Mesenchymal stem cell (in vitro differentiated cells and primary cell): ENCODE measurements at regions not wholly inside any gene's neighbourhood (a gene's known extent, or its start where the extent isn't known, plus 50 kb on each side); places are given as distances from the start of the nearest gene placed in this dataset.

Experiments used
- DNase-seq: peaks from one replicate; pipeline ENCODE4 v3.0.0-alpha.2; 2013
- H2AFZ ChIP-seq: one replicate; pipeline ENCODE4 v1.6.1; 2013; ENCODE audit warnings: low read depth, mild to moderate bottlenecking, control low read depth, inconsistent platforms, low read length, moderate library complexity
- H2AK5ac ChIP-seq: 2 replicates; pipeline ENCODE4 v1.6.1; 2013; ENCODE audit warnings: low read length, moderate library complexity, mild to moderate bottlenecking, inconsistent platforms; ENCODE audit not compliant: severe bottlenecking
- H2BK120ac ChIP-seq: one replicate; pipeline ENCODE4 v1.6.1; 2013; ENCODE audit warnings: low read depth, mild to moderate bottlenecking, inconsistent platforms, low read length, moderate library complexity
- H2BK12ac ChIP-seq, 2 experiments: one replicate each; pipeline ENCODE4 v1.6.1; 2013; ENCODE audit warnings: inconsistent platforms in 2 of 2, low read length in 2 of 2, mild to moderate bottlenecking in 2 of 2, moderate library complexity in 2 of 2, control low read depth in 1 of 2
- H2BK15ac ChIP-seq: one replicate; pipeline ENCODE4 v1.6.1; 2013; ENCODE audit warnings: mild to moderate bottlenecking, low read depth, inconsistent platforms; ENCODE audit not compliant: poor library complexity, severe bottlenecking
- H2BK5ac ChIP-seq: 2 replicates; pipeline ENCODE4 v1.6.1; 2013; ENCODE audit warnings: low read depth, mild to moderate bottlenecking, low read length, control low read depth, inconsistent platforms; ENCODE audit not compliant: poor library complexity, severe bottlenecking
- H3K14ac ChIP-seq, 2 experiments: one replicate each; pipeline ENCODE4 v1.6.1; 2013; ENCODE audit warnings: inconsistent platforms in 2 of 2, low read length in 2 of 2, control low read depth in 1 of 2, mild to moderate bottlenecking in 1 of 2, moderate library complexity in 1 of 2
- H3K18ac ChIP-seq, 2 experiments: one replicate each; pipeline ENCODE4 v1.6.1; 2013; ENCODE audit warnings: inconsistent platforms in 2 of 2, low read length in 2 of 2, control low read depth in 1 of 2, low read depth in 1 of 2, mild to moderate bottlenecking in 1 of 2
- H3K23ac ChIP-seq, 2 experiments: one replicate each; pipeline ENCODE4 v1.6.1; 2013; ENCODE audit warnings: inconsistent platforms in 2 of 2, low read length in 2 of 2, mild to moderate bottlenecking in 2 of 2, moderate library complexity in 2 of 2, control low read depth in 1 of 2
- H3K27ac ChIP-seq: 2 replicates; pipeline ENCODE4 v1.5.1; 2013; ENCODE audit warnings: mild to moderate bottlenecking, moderate library complexity, low read length, control low read depth, inconsistent platforms; ENCODE audit not compliant: poor library complexity, severe bottlenecking
- H3K27me3 ChIP-seq, 2 experiments: 2 replicates each; pipeline versions ENCODE4 v1.6.1 to v1.7.0; 2013; ENCODE audit warnings: low read length in 2 of 2, mild to moderate bottlenecking in 2 of 2, moderate library complexity in 2 of 2, control low read depth in 1 of 2, inconsistent platforms in 1 of 2; ENCODE audit not compliant: control insufficient read depth in 1 of 2, insufficient read depth in 1 of 2
- H3K36me3 ChIP-seq, 2 experiments: 2 replicates each; pipeline versions ENCODE4 v1.6.1 to v1.7.0; 2013; ENCODE audit warnings: low read length in 2 of 2, control low read depth in 1 of 2, inconsistent platforms in 1 of 2, low read depth in 1 of 2, mild to moderate bottlenecking in 1 of 2; ENCODE audit not compliant: insufficient read depth in 2 of 2, control insufficient read depth in 1 of 2
- H3K4ac ChIP-seq, 2 experiments: one replicate each; pipeline ENCODE4 v1.6.1; 2013; ENCODE audit warnings: inconsistent platforms in 2 of 2, low read length in 2 of 2, mild to moderate bottlenecking in 2 of 2, moderate library complexity in 2 of 2, control low read depth in 1 of 2, low read depth in 1 of 2
- H3K4me1 ChIP-seq: 2 replicates; pipeline ENCODE4 v1.6.1; 2013; ENCODE audit warnings: low read depth, low read length, control low read depth; ENCODE audit not compliant: control insufficient read depth, insufficient read depth
- H3K4me2 ChIP-seq: 2 replicates; pipeline ENCODE4 v1.6.1; 2013; ENCODE audit warnings: low read length, mild to moderate bottlenecking, inconsistent platforms; ENCODE audit not compliant: poor library complexity, severe bottlenecking
- H3K4me3 ChIP-seq, 2 experiments: 2 replicates each; pipeline versions ENCODE4 v1.5.1 to v1.7.0; 2013; ENCODE audit warnings: low read length in 2 of 2, mild to moderate bottlenecking in 2 of 2, control low read depth in 1 of 2, low read depth in 1 of 2; ENCODE audit not compliant: insufficient read depth in 1 of 2
- H3K79me1 ChIP-seq: replicated peaks from 2 replicates; pipeline ENCODE4 v1.6.1; 2013; ENCODE audit warnings: mild to moderate bottlenecking, control low read depth, low read length, inconsistent platforms; ENCODE audit not compliant: poor library complexity, severe bottlenecking
- H3K9ac ChIP-seq: 2 replicates; pipeline ENCODE4 v1.7.0; 2013; ENCODE audit warnings: mild to moderate bottlenecking, low read length, moderate library complexity
- H3K9me3 ChIP-seq: 2 replicates; pipeline ENCODE4 v1.7.0; 2013; ENCODE audit warnings: mild to moderate bottlenecking, low read length; ENCODE audit not compliant: control insufficient read depth
- H4K8ac ChIP-seq: one replicate; pipeline ENCODE4 v1.6.1; 2013; ENCODE audit warnings: inconsistent platforms, mild to moderate bottlenecking, low read length, moderate library complexity
- H4K91ac ChIP-seq: one replicate; pipeline ENCODE4 v1.6.1; 2013; ENCODE audit warnings: mild to moderate bottlenecking, low read length, inconsistent platforms
- WGBS: methylation state at CpG from one replicate; pipeline ENCODE4 v1.1.7; 2013; ENCODE audit warnings: mixed read lengths; 5-methylcytosine and 5-hydroxymethylcytosine counted together

DNA sequence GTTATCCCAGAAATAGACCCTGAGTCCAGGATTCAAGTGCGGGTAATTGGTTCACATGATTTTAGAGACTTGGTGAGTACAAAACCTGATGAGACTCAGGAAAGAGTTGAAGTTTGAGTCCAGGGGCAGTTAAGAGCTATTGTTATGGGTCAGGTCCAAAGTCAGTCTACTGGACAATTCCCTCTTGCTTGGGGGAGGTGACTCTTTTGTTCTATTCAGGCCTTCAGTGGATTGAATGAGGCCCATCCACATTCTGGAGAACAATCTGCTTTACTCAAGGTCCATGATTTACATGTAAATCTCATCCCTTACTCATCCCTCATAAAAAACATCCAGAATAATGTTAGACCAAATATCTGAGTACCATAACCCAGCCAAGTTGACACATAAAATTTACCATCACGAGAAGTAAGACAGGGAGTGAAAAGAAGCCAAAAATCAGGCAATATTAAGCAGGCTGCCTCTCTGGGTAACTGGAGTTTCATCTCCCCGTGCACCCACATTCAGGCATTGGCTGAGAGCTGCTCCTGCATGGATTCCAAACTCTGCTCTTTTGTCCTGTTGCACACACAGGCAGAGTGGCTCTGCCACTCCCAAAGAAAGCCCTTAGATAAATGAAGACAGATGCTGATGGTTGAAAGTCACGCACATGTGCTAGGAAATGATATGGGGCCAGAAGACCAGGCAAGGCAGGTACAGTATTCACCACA lies 156.0 kb upstream of the SALL1 start:
- Histone ChIP-seq H2BK15ac (no peak overlapping the region), H3K9me3 (no peaks in the 10 kb centered on the region), H2BK120ac (no peak overlapping the region), H3K4me1 (no peaks in the 10 kb centered on the region), H2BK12ac (no peak overlapping the region), H3K4me2 (no peak overlapping the region), H3K23ac (no peak overlapping the region), H3K4ac (no peak overlapping the region), H3K18ac (no peak overlapping the region), H2AFZ (no peak overlapping the region), H3K36me3 (no peaks in the 10 kb centered on the region), H3K4me3 (no peak overlapping the region), H4K91ac (no peak overlapping the region), H3K79me1 (no peaks in the 10 kb centered on the region), H2BK5ac (no peak overlapping the region), H4K8ac (no peak overlapping the region), H3K27me3 (peaks cover 0 to 5% of the 10 kb centered on the region in 2 experiments), H3K9ac (no peak overlapping the region), H3K14ac (no peak overlapping the region), H3K27ac (no peak overlapping the region), H2AK5ac (no peak overlapping the region)
- WGBS = 88% methylated on average over 4 of the region's 4 CpGs
- no peak for DNase-seq

DNA sequence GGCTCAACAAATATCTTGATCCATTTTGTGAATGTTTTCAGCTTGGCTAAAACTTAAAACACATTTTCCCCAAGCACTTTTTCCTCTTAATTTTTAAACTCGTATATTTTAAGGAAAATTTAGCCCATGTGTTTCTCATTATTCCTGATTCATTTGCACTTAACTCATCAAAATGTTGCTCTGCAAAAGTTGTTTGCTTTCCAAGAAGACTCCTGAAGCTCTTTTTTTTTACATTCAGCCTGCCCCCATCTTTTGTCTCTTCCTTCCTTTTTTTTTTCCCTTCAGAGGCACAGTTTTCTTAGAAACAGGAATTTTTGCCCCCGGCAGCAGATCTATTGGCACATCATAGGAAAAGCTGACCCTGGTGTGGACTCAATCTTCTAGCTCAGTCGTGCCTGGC lies 155.0 kb upstream of the SALL1 start:
- H2BK120ac ChIP-seq = no peak overlapping the region
- no peaks in the 10 kb centered on the region for H3K79me1 ChIP-seq
- peak overlapping the region in 1 of 2 experiments; percentile 11 for H3K4me3 ChIP-seq
- H2AFZ ChIP-seq = no peak overlapping the region
- no peak overlapping the region for H2BK5ac ChIP-seq
- DNase-seq = no peak
- no peaks in the 10 kb centered on the region for H3K36me3 ChIP-seq
- H3K18ac ChIP-seq = no peak overlapping the region
- no peaks in the 10 kb centered on the region for H3K4me1 ChIP-seq
- peaks cover 0 to 5% of the 10 kb centered on the region in 2 experiments for H3K27me3 ChIP-seq
- no peak overlapping the region for H4K8ac ChIP-seq
- H2BK12ac ChIP-seq = no peak overlapping the region
- H3K27ac ChIP-seq = no peak overlapping the region
- no peak overlapping the region for H3K4ac ChIP-seq
- H2AK5ac ChIP-seq = no peak overlapping the region
- no peaks in the 10 kb centered on the region for H3K9me3 ChIP-seq
- no peak overlapping the region for H4K91ac ChIP-seq
- H3K14ac ChIP-seq = no peak overlapping the region
- H3K9ac ChIP-seq = peak overlapping the region; percentile 47
- H3K4me2 ChIP-seq = no peak overlapping the region
- no peak overlapping the region for H3K23ac ChIP-seq
- WGBS = 87% methylated on average over 3 of the region's 3 CpGs
- no peak overlapping the region for H2BK15ac ChIP-seq

DNA sequence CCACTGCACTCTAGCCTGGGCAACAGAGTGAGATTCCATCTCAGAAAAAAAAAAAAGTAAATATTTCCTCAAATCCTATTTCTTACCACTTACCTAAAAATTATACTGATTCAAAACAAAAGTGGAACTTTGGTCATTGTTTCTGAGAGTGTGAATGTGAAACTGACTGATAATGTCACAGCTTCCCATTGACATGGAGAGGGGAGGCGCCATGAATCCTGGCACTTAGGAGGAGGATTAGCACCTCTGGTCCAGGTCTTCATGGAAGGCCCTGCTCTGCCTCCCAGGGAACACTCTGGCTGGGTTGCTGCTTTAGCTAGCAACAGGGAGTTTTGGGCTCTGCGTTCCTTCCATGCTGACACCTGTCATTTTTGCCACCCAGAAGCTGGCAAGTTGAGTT lies 154.3 kb upstream of the SALL1 start:
- Histone ChIP-seq H3K4me3 (no peak overlapping the region), H3K9ac (no peak overlapping the region)
- 94% methylated on average over 2 of the region's 2 CpGs for WGBS

DNA sequence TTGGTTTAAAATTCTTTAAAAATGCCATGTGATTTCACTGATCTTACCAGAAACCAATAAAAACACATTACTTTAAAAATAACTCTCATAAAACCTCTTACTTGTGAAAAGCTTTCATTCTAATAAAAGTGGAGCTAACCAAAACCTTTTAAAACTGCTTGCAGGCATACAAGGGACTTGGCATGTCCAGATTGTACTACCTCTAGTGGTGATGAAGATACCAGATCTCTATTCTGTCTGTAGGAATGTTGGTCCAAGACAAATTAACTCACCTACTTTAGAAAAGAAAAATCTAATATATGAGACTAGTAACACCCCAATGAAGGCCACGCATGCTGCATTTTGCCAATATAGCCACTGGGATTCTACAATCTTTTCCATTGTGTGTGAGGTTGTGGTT lies 151.0 kb upstream of the SALL1 start:
- no peak overlapping the region for H2BK120ac ChIP-seq
- no CpG with 5 or more reads among the region's 1 CpG for WGBS
- H3K36me3 ChIP-seq = no peaks in the 10 kb centered on the region
- H3K14ac ChIP-seq = no peak overlapping the region
- no peak overlapping the region for H2BK15ac ChIP-seq
- no peak overlapping the region for H3K4me2 ChIP-seq
- H3K18ac ChIP-seq = no peak overlapping the region
- peaks cover 0 to 9% of the 10 kb centered on the region in 2 experiments for H3K27me3 ChIP-seq
- H3K4me1 ChIP-seq = no peaks in the 10 kb centered on the region
- no peaks in the 10 kb centered on the region for H3K79me1 ChIP-seq
- H2BK5ac ChIP-seq = no peak overlapping the region
- H4K91ac ChIP-seq = no peak overlapping the region
- H3K9me3 ChIP-seq = peaks cover 7% of the 10 kb centered on the region
- H3K4ac ChIP-seq = no peak overlapping the region
- DNase-seq = no peak
- no peak overlapping the region for H2AFZ ChIP-seq
- H3K9ac ChIP-seq = no peak overlapping the region
- H2BK12ac ChIP-seq = no peak overlapping the region
- no peak overlapping the region for H3K27ac ChIP-seq
- no peak overlapping the region for H2AK5ac ChIP-seq
- H4K8ac ChIP-seq = no peak overlapping the region
- H3K4me3 ChIP-seq = no peak overlapping the region
- H3K23ac ChIP-seq = no peak overlapping the region

More for the DNA sequence above, 154.3 kb upstream of the SALL1 start:
- H2AK5ac ChIP-seq = no peak overlapping the region
- no peak overlapping the region for H3K4ac ChIP-seq
- H3K9me3 ChIP-seq = no peaks in the 10 kb centered on the region
- no peak overlapping the region for H4K91ac ChIP-seq
- no peak overlapping the region for H2BK12ac ChIP-seq
- H3K27ac ChIP-seq = no peak overlapping the region
- no peaks in the 10 kb centered on the region for H3K36me3 ChIP-seq
- H3K14ac ChIP-seq = no peak overlapping the region
- H3K79me1 ChIP-seq = no peaks in the 10 kb centered on the region
- H3K23ac ChIP-seq = no peak overlapping the region
- H4K8ac ChIP-seq = no peak overlapping the region
- H3K27me3 ChIP-seq = peaks cover 0 to 9% of the 10 kb centered on the region in 2 experiments
- no peak overlapping the region for H2BK15ac ChIP-seq
- no peak overlapping the region for H2BK120ac ChIP-seq
- no peak overlapping the region for H3K4me2 ChIP-seq
- no peak overlapping the region for H2AFZ ChIP-seq
- H2BK5ac ChIP-seq = no peak overlapping the region
- H3K4me1 ChIP-seq = no peaks in the 10 kb centered on the region
- DNase-seq = no peak
- H3K18ac ChIP-seq = no peak overlapping the region
